Neural cell (in vitro differentiated cells): ENCODE measurements at regions not wholly inside any gene's neighbourhood (a gene's known extent, or its start where the extent isn't known, plus 50 kb on each side); places are given as distances from the start of the nearest gene placed in this dataset.

Experiments
- H2AFZ ChIP-seq: fragments of 200-600, 300-800 bp; sonication (generic), shearing (Covaris generic); 2 replicates; pipeline ENCODE4 v1.6.0; 2014; ENCODE audit warnings: low read depth, mild to moderate bottlenecking, antibody characterized with exemption, low read length, moderate library complexity
- H3F3A ChIP-seq: fragments of 200-600 bp; shearing (Covaris generic); 2 replicates; pipeline ENCODE4 v1.6.1; 2016; ENCODE audit warnings: mild to moderate bottlenecking, moderate library complexity, mixed read lengths, antibody characterized with exemption, low read length; ENCODE audit not compliant: insufficient read depth, poor library complexity, severe bottlenecking
- H3K27ac ChIP-seq: fragments of 200-600, 300-800 bp; sonication (generic), shearing (Covaris generic); 2 replicates; pipeline ENCODE4 v1.5.1; 2014; ENCODE audit warnings: mild to moderate bottlenecking, low read length, moderate library complexity
- H3K27me3 ChIP-seq: fragments of 300-800, 200-600 bp; sonication (generic), shearing (Covaris generic); 2 replicates; pipeline ENCODE4 v1.6.0; 2014; ENCODE audit warnings: mild to moderate bottlenecking, low read depth, low read length, moderate library complexity; ENCODE audit not compliant: insufficient read depth
- H3K36me3 ChIP-seq: fragments of 300-800, 200-600 bp; sonication (generic), shearing (Covaris generic); 2 replicates; pipeline ENCODE4 v1.5.1; 2014; ENCODE audit warnings: mild to moderate bottlenecking, antibody characterized with exemption, low read length, moderate library complexity; ENCODE audit not compliant: insufficient read depth
- H3K4me2 ChIP-seq: fragments of 300-800, 200-600 bp; sonication (generic), shearing (Covaris generic); 2 replicates; pipeline ENCODE4 v1.6.0; 2014; ENCODE audit warnings: mild to moderate bottlenecking, low read length
- H3K4me3 ChIP-seq: fragments of 300-800, 200-600 bp; sonication (generic), shearing (Covaris generic); 2 replicates; pipeline ENCODE4 v1.5.1; 2014; ENCODE audit warnings: mild to moderate bottlenecking, low read length, moderate library complexity
- H3K79me2 ChIP-seq: fragments of 200-600 bp; shearing (Covaris generic); replicated peaks from 2 replicates; pipeline ENCODE4 v1.6.0; 2014; ENCODE audit warnings: mild to moderate bottlenecking, low read length, moderate library complexity; ENCODE audit not compliant: insufficient read depth
- H3K9ac ChIP-seq: fragments of 300-800, 200-600 bp; sonication (generic), shearing (Covaris generic); 2 replicates; pipeline ENCODE4 v1.6.1; 2016; ENCODE audit warnings: mild to moderate bottlenecking, low read length, mixed read lengths
- H3K9me2 ChIP-seq: fragments of 200-600 bp; shearing (Covaris generic); 2 replicates; pipeline ENCODE4 v1.6.1; 2016; ENCODE audit warnings: mild to moderate bottlenecking, low read length, mixed read lengths; ENCODE audit not compliant: insufficient read depth
- H3K9me3 ChIP-seq: fragments of 200-600, 300-800 bp; sonication (generic), shearing (Covaris generic); 2 replicates; pipeline ENCODE4 v1.6.1; 2016; ENCODE audit warnings: mild to moderate bottlenecking, mixed run types, low read length, moderate library complexity, mixed read lengths
- H4K20me1 ChIP-seq: fragments of 200-600 bp; shearing (Covaris generic); 2 replicates; pipeline ENCODE4 v1.6.1; 2016; ENCODE audit warnings: mild to moderate bottlenecking, mixed run types; ENCODE audit not compliant: insufficient read depth
- CTCF ChIP-seq: fragments of 450-650 bp; IDR thresholded peaks from 2 replicates; pipeline ENCODE4 v1.5.1; 2014; ENCODE audit warnings: antibody characterized with exemption, mild to moderate bottlenecking, moderate library complexity; ENCODE audit not compliant: poor library complexity, severe bottlenecking
- EP300 ChIP-seq: fragments of 450-650 bp; conservative IDR thresholded peaks from 2 replicates; pipeline ENCODE4 v1.6.1; 2014; ENCODE audit warnings: antibody characterized with exemption, mild to moderate bottlenecking, moderate library complexity; ENCODE audit not compliant: poor library complexity, severe bottlenecking
- EZH2 ChIP-seq: fragments of 200-600, 300-800 bp; shearing (Covaris generic), sonication (generic); IDR thresholded peaks from 2 replicates; pipeline ENCODE4 v1.6.1; 2014; ENCODE audit warnings: antibody characterized with exemption, low read length, borderline replicate concordance, mild to moderate bottlenecking; ENCODE audit not compliant: insufficient read depth, poor library complexity, severe bottlenecking
- MXI1 ChIP-seq: fragments of 450-650 bp; conservative IDR thresholded peaks from 2 replicates; pipeline ENCODE4 v1.6.1; 2014; ENCODE audit warnings: antibody characterized with exemption, mild to moderate bottlenecking; ENCODE audit not compliant: poor library complexity, severe bottlenecking
- POLR2AphosphoS5 ChIP-seq: IDR thresholded peaks from 2 replicates; pipeline ENCODE4 v1.6.1; 2012
- RAD21 ChIP-seq: fragments of 450-650 bp; conservative IDR thresholded peaks from 2 replicates; pipeline ENCODE4 v1.6.1; 2014; ENCODE audit warnings: antibody characterized with exemption, mild to moderate bottlenecking, moderate library complexity
- REST ChIP-seq: IDR thresholded peaks from 2 replicates; pipeline ENCODE4 v1.6.1; 2012; ENCODE audit warnings: borderline replicate concordance
- SMC3 ChIP-seq: fragments of 450-650 bp; conservative IDR thresholded peaks from 2 replicates; pipeline ENCODE4 v1.6.1; 2014; ENCODE audit warnings: antibody characterized with exemption, mild to moderate bottlenecking, moderate library complexity; ENCODE audit not compliant: poor library complexity
- TAF1 ChIP-seq: IDR thresholded peaks from 2 replicates; pipeline ENCODE4 v1.6.1; 2012; ENCODE audit warnings: low read depth

- Histone ChIP-seq H3K4me3 (no peak overlapping the region), H3K36me3 (no peaks in the 10 kb centered on the region), H3K27me3 (no peaks in the 10 kb centered on the region), H3K27ac (no peak overlapping the region), H3K9me2 (no peaks in the 10 kb centered on the region), H4K20me1 (no peaks in the 10 kb centered on the region), H3K9me3 (no peaks in the 10 kb centered on the region), H3F3A (peaks cover 4% of the 10 kb centered on the region), H3K79me2 (no peaks in the 10 kb centered on the region), H3K4me2 (no peak overlapping the region), H2AFZ (no peak overlapping the region), H3K9ac (no peak overlapping the region)
- TF ChIP-seq MXI1 (no peak), POLR2AphosphoS5 (no peak), EZH2 (no peak), REST (no peak), TAF1 (no peak)
These were observed 654.3 kb downstream of the CCDC171 start for GRCh38 chr9:16207161-16207560.

DNA sequence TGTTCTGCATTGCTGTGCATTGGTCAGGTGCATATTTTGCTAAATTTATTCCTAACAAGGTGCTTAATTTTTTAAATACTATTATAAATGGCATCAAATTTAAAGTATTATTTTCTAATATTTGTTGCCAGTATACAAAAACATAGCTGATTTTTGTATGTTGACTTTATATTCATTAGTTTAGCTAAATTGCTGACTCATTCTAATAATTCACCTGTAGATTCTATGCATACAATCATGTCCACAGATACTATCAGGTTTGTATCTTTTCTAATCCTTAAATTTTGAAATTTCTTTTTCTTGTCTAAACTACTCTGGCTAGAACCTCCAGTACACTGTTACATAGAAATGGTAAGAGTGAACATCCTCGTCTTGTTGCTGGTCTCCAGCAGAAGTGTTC lies 657.6 kb downstream of the CCDC171 start:
- Histone ChIP-seq H3K4me3 (no peak overlapping the region), H3K9me3 (no peaks in the 10 kb centered on the region), H3K9me2 (no peaks in the 10 kb centered on the region), H3K27me3 (no peaks in the 10 kb centered on the region), H3K4me2 (no peak overlapping the region), H3K9ac (no peak overlapping the region), H2AFZ (no peak overlapping the region), H4K20me1 (no peaks in the 10 kb centered on the region), H3K27ac (no peak overlapping the region), H3K79me2 (no peaks in the 10 kb centered on the region), H3F3A (no peaks in the 10 kb centered on the region), H3K36me3 (no peaks in the 10 kb centered on the region)
- TF ChIP-seq MXI1 (no peak), SMC3 (no peak), CTCF (no peak), RAD21 (no peak), EZH2 (no peak), POLR2AphosphoS5 (no peak), EP300 (no peak), TAF1 (no peak), REST (no peak)
